Fibroblast of lung (primary cell): ENCODE measurements at regions not wholly inside any gene's neighbourhood (a gene's known extent, or its start where the extent isn't known, plus 50 kb on each side); places are given as distances from the start of the nearest gene placed in this dataset.

Source experiments
- DNase-seq, 2 donors: peaks; one replicate each; pipeline versions ENCODE4 v3.0.0 to v3.0.0-alpha.2; 2010; ENCODE audit warnings: low read depth in 2 of 2
- H2AFZ ChIP-seq: 2 replicates; pipeline ENCODE4 v1.5.1; 2012; ENCODE audit warnings: low read length, control low read depth, inconsistent platforms
- H3K27ac ChIP-seq: 2 replicates; pipeline ENCODE4 v1.5.1; 2011; ENCODE audit warnings: low read length, control low read depth; ENCODE audit not compliant: insufficient read depth
- H3K27me3 ChIP-seq: 2 replicates; pipeline ENCODE4 v1.5.1; 2011; ENCODE audit warnings: mild to moderate bottlenecking, low read length; ENCODE audit not compliant: control insufficient read depth, insufficient read depth
- H3K36me3 ChIP-seq: 2 replicates; pipeline ENCODE4 v1.5.1; 2011; ENCODE audit warnings: low read length; ENCODE audit not compliant: control insufficient read depth, insufficient read depth
- H3K4me1 ChIP-seq: 2 replicates; pipeline ENCODE4 v1.5.1; 2011; ENCODE audit warnings: low read length; ENCODE audit not compliant: control insufficient read depth, insufficient read depth; ENCODE audit errors: extremely low read depth
- H3K4me2 ChIP-seq: 2 replicates; pipeline ENCODE4 v1.5.1; 2011; ENCODE audit warnings: low read length, control low read depth; ENCODE audit not compliant: insufficient read depth; ENCODE audit errors: extremely low read depth
- H3K4me3 ChIP-seq, 4 experiments: fragments of 200-600 bp in 1 of 4; sonication (generic) in 1 of 4; replicated peaks in 1 of 4; 2 replicates each; pipeline ENCODE4 v1.5.1; 2011 to 2016; ENCODE audit warnings: low read length in 4 of 4, low read depth in 3 of 4, mild to moderate bottlenecking in 3 of 4, control low read depth in 2 of 4, inconsistent platforms in 1 of 4, mixed read lengths in 1 of 4; ENCODE audit not compliant: insufficient read depth in 1 of 4; ENCODE audit errors: control extremely low read depth in 1 of 4
- H3K79me2 ChIP-seq: 2 replicates; pipeline ENCODE4 v1.5.1; 2012; ENCODE audit warnings: mild to moderate bottlenecking, low read length, inconsistent platforms; ENCODE audit not compliant: control insufficient read depth, insufficient read depth
- H3K9ac ChIP-seq: 2 replicates; pipeline ENCODE4 v1.5.1; 2011; ENCODE audit warnings: mild to moderate bottlenecking, low read length, control low read depth; ENCODE audit not compliant: insufficient read depth
- H3K9me3 ChIP-seq: 2 replicates; pipeline ENCODE4 v1.5.1; 2012; ENCODE audit warnings: low read depth, low read length; ENCODE audit not compliant: control insufficient read depth, insufficient read depth
- H4K20me1 ChIP-seq: 2 replicates; pipeline ENCODE4 v1.5.1; 2011; ENCODE audit warnings: low read length; ENCODE audit not compliant: control insufficient read depth, insufficient read depth; ENCODE audit errors: extremely low read depth
- CTCF ChIP-seq, 2 donors: IDR thresholded peaks in 1 of 2; conservative IDR thresholded peaks in 1 of 2; 1 replicate in 1 of 2; 2 replicates in 1 of 2; pipeline ENCODE4 v1.5.1; 2011 to 2012; ENCODE audit warnings: low read length in 2 of 2, control low read depth in 1 of 2, inconsistent platforms in 1 of 2, low read depth in 1 of 2, mild to moderate bottlenecking in 1 of 2
- EZH2 ChIP-seq: IDR thresholded peaks from 2 replicates; pipeline ENCODE4 v1.5.1; 2012; ENCODE audit warnings: low read length, control low read depth, mild to moderate bottlenecking; ENCODE audit errors: missing control alignments

DNA sequence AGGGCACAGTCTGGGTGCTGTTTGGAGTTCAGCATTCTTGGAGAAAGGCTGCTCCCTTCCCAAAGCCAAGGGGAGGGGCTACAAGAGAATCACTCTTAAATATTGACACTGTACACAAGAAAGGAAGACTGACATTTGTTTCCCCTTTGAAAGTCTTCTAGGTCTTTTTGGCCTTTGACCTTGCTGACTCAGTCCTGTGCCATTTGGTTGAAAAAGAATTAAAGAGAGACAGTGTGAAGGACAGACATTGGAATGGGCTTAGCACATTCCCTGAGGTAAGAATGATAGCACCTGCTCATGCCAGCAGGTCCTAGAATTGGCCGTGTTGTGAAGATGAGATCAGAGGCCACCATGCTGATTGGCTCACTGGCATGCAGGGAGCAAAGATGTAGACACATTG is 271.4 kb upstream of the ZNF608 start:
- H3K4me1 ChIP-seq, result no peaks in the 10 kb centered on the region
- H3K27ac ChIP-seq, result no peak overlapping the region
- no peaks in the 10 kb centered on the region for H4K20me1 ChIP-seq
- no peak overlapping the region for H3K4me2 ChIP-seq
- H2AFZ ChIP-seq, result no peak overlapping the region
- no peak for DNase-seq
- no peak overlapping the region for H3K9ac ChIP-seq
- no peak for TF ChIP-seq EZH2
- no peak for TF ChIP-seq CTCF (conservative IDR thresholded peaks at IDR 0.05 in 1 of 2, IDR thresholded peaks at IDR 0.05 in 1 of 2; ENCODE audit: low read depth in 1 of 2, low read length in 2 of 2)
- no peaks in the 10 kb centered on the region for H3K27me3 ChIP-seq
- no peaks in the 10 kb centered on the region for H3K79me2 ChIP-seq
- no peaks in the 10 kb centered on the region for H3K9me3 ChIP-seq
- H3K4me3 ChIP-seq, result no peak overlapping the region
- no peaks in the 10 kb centered on the region for H3K36me3 ChIP-seq

GRCh38 chr5:125023673-125024072 is 277.2 kb upstream of the ZNF608 start:
- no peak overlapping the region for H2AFZ ChIP-seq
- H3K4me3 ChIP-seq, result no peak overlapping the region
- no peaks in the 10 kb centered on the region for H3K27me3 ChIP-seq
- H3K36me3 ChIP-seq, result no peaks in the 10 kb centered on the region
- DNase-seq, result peak; percentile 15 to 66
- H3K9ac ChIP-seq, result no peak overlapping the region
- no peaks in the 10 kb centered on the region for H3K4me1 ChIP-seq
- no peaks in the 10 kb centered on the region for H3K9me3 ChIP-seq
- H3K4me2 ChIP-seq, result no peak overlapping the region
- no peak overlapping the region for H3K27ac ChIP-seq
- no peaks in the 10 kb centered on the region for H3K79me2 ChIP-seq
- H4K20me1 ChIP-seq, result no peaks in the 10 kb centered on the region
- no peak for TF ChIP-seq EZH2
- TF ChIP-seq CTCF (conservative IDR thresholded peaks at IDR 0.05 in 1 of 2, IDR thresholded peaks at IDR 0.05 in 1 of 2; ENCODE audit: low read depth in 1 of 2, low read length in 2 of 2), result no peak

DNA sequence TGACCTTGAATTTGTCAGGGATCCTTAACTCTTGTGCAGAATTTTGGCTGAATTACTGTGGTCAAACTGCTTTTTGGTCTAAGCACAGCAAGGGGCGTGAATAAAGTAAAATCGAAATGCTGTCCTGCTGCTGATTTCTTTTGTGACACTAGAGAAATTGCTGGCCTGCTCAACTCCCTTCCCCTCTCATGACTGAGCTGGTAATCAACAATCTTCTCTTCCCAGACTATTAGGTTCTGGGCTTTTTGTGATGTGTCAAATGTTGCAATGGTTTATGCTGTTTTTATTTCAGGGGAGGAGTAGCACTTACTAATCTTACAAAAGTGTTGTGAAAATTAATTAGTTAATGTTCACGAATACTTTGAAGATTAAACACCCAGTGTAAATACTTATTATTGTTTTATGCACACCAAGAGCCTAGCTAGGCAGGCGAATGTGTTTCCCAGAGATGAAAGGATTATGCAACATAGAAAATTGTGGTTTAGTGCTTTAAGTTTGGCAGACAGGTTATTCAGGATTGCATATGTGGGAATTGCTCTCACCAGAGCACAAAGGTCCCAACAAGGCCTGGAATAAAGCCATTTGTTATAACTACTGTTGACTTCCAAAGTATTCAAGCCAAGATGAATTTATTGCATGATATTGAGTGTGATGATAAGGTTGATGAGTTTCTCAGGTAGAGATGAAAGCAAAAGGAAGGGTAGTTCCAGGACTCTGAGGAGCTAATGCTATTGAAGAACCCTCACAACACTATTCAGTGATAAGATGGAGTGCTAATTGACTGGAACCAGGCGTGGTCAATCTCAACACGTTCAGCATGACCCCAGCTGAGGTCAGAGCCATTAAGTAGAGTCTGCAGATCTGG is 280.7 kb upstream of the ZNF608 start:
- H3K9me3 ChIP-seq, result no peaks in the 10 kb centered on the region
- no peaks in the 10 kb centered on the region for H4K20me1 ChIP-seq
- H3K79me2 ChIP-seq, result no peaks in the 10 kb centered on the region
- peak in 1 of 2 donors; percentile 65 for DNase-seq
- H3K4me2 ChIP-seq, result no peak overlapping the region
- no peak overlapping the region for H3K4me3 ChIP-seq
- H3K27me3 ChIP-seq, result no peaks in the 10 kb centered on the region
- H3K9ac ChIP-seq, result no peak overlapping the region
- no peak for TF ChIP-seq EZH2
- TF ChIP-seq CTCF (conservative IDR thresholded peaks at IDR 0.05 in 1 of 2, IDR thresholded peaks at IDR 0.05 in 1 of 2; ENCODE audit: low read depth in 1 of 2, low read length in 2 of 2), result no peak
- no peaks in the 10 kb centered on the region for H3K4me1 ChIP-seq
- H3K27ac ChIP-seq, result no peak overlapping the region
- no peaks in the 10 kb centered on the region for H3K36me3 ChIP-seq
- no peak overlapping the region for H2AFZ ChIP-seq
